Mesothelial cell of epicardium (in vitro differentiated cells): ENCODE measurements at regions not wholly inside any gene's neighbourhood (a gene's known extent, or its start where the extent isn't known, plus 50 kb on each side); places are given as distances from the start of the nearest gene placed in this dataset.

ENCODE experiments used
- DNase-seq, 2 experiments: peaks; one replicate each; pipeline ENCODE4 v3.0.0; 2021; ENCODE audit warnings: low spot score in 2 of 2; ENCODE audit not compliant: unreplicated experiment in 2 of 2
- H3K27ac Mint-ChIP-seq: 2 replicates; pipeline ENCODE4 v1.8.0; 2021; ENCODE audit warnings: mixed read lengths
- H3K27me3 Mint-ChIP-seq: 2 replicates; pipeline ENCODE4 v1.8.0; 2021; ENCODE audit warnings: low read depth, mixed read lengths
- H3K36me3 Mint-ChIP-seq: 2 replicates; pipeline ENCODE4 v1.8.0; 2021; ENCODE audit warnings: mixed read lengths
- H3K4me1 Mint-ChIP-seq: 2 replicates; pipeline ENCODE4 v1.8.0; 2021; ENCODE audit warnings: mixed read lengths
- H3K4me3 Mint-ChIP-seq: 2 replicates; pipeline ENCODE4 v1.8.0; 2021; ENCODE audit warnings: mild to moderate bottlenecking, moderate library complexity, mixed read lengths
- H3K9me3 Mint-ChIP-seq: 2 replicates; pipeline ENCODE4 v1.8.0; 2021; ENCODE audit warnings: mixed read lengths
- TF ChIP-seq, protein P1 (sequence below): fragments of 200-600 bp; sonication (generic); IDR thresholded peaks from one replicate; pipeline ENCODE4 v1.5.0; 2021; ENCODE audit warnings: antibody characterized with exemption; ENCODE audit not compliant: unreplicated experiment

DNA sequence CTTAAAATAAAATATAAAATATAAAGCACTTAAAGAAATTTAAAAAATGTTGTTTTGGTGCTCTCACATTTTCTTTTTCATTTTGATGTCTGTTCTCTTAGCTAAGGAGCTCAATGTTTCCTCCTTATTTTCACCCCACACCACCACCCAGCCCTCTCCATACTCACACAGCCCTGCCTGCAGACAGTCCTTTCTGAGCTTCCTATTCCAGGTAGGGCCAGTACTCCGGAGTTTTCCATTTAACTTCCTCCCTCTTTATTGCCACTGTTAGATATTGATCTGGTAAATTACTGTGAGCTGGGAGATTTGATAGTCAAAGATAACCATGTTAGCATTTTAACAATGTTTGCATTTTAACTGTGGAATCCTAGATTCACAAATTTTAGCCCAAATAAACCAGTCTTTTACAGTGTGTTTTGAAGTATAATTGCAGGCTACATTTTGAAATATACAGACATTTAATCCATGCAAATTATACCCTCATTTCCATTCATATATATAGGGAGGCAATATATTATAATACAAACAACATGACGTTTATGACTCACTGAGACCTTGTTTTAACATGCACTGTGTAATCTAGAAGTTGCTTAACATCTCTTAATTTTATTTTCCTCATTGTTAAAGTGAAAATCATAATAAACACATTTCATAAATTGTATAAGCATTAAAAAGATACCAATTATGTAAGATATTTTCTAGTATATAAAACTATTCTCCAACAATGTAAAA lies 927.1 kb downstream of the NR2F1-AS1 start:
- Mint-ChIP-seq H3K9me3 (peaks cover 5% of the 10 kb centered on the region), H3K4me1 (peaks cover 10% of the 10 kb centered on the region), H3K27ac (no peak overlapping the region), H3K36me3 (no peaks in the 10 kb centered on the region), H3K27me3 (no peaks in the 10 kb centered on the region), H3K4me3 (no peak overlapping the region)
- DNase-seq, result no peak
- TF ChIP-seq, protein P1, sequence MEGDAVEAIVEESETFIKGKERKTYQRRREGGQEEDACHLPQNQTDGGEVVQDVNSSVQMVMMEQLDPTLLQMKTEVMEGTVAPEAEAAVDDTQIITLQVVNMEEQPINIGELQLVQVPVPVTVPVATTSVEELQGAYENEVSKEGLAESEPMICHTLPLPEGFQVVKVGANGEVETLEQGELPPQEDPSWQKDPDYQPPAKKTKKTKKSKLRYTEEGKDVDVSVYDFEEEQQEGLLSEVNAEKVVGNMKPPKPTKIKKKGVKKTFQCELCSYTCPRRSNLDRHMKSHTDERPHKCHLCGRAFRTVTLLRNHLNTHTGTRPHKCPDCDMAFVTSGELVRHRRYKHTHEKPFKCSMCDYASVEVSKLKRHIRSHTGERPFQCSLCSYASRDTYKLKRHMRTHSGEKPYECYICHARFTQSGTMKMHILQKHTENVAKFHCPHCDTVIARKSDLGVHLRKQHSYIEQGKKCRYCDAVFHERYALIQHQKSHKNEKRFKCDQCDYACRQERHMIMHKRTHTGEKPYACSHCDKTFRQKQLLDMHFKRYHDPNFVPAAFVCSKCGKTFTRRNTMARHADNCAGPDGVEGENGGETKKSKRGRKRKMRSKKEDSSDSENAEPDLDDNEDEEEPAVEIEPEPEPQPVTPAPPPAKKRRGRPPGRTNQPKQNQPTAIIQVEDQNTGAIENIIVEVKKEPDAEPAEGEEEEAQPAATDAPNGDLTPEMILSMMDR, result no peak

GRCh38 chr5:92652756-92653155 lies 928.3 kb downstream of the NR2F1-AS1 start:
- Mint-ChIP-seq H3K27ac (peak overlapping the region; percentile 37), H3K27me3 (no peaks in the 10 kb centered on the region), H3K4me3 (no peak overlapping the region), H3K36me3 (peaks cover 3% of the 10 kb centered on the region), H3K9me3 (peaks cover 11% of the 10 kb centered on the region), H3K4me1 (peaks cover 10% of the 10 kb centered on the region)
- DNase-seq, result no peak
- TF ChIP-seq, protein P1, result no peak

GRCh38 chr5:92644266-92644886 lies 936.6 kb downstream of the NR2F1-AS1 start:
- DNase-seq, result no peak
- H3K4me1 Mint-ChIP-seq, result peaks cover 27% of the 10 kb centered on the region
- no peak overlapping the region for H3K4me3 Mint-ChIP-seq
- H3K27me3 Mint-ChIP-seq, result peaks cover 2% of the 10 kb centered on the region
- peaks cover 4% of the 10 kb centered on the region for H3K36me3 Mint-ChIP-seq
- H3K27ac Mint-ChIP-seq, result no peak overlapping the region
- peaks cover 19% of the 10 kb centered on the region for H3K9me3 Mint-ChIP-seq
- TF ChIP-seq, protein P1, result no peak

DNA sequence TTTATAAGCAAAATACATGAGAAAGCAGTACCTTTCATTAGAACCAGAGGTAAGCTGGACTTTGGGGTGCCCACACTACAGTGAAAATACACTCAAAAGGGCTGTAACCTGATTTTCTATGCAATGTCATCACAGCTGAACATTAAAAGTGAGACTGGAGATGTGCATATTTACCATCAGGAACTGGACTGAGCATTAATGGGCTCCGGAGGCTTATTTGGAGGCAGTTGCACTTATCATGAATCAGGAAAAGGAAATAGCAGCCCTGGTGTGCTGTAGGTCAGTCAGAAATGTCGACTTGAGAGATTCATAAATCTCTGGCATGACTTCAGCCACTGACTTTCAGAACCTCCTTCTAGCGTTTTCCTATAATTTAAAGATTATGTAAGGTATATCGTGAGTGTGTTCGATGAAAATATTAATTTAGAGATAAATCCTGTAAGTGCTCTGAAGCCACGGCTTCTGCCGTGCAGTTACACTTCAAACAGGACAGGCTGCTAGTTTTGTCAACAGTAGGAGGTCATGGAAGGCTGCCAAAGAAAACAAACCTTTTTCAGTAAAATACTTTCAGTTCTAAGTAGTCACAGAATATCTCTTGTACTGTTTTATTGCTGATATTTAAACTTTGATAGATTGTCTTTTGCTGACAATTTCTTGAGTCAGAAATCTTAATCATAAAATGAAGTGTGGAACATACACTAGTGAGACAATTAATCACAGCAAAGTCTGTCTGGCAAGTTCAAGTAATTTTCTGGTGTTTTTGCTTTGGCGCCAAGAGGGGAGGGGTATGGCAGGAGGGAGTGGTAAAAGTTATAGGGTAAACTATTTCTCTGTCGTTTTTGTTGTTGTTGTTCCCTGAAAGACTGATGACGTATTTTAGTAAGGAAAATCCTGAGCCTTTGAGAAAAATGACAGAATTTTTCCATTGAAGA lies 939.7 kb downstream of the NR2F1-AS1 start:
- peak overlapping the region; percentile 31 for H3K4me3 Mint-ChIP-seq
- DNase-seq, result no peak
- peaks cover 2% of the 10 kb centered on the region for H3K27me3 Mint-ChIP-seq
- no peaks in the 10 kb centered on the region for H3K36me3 Mint-ChIP-seq
- peak overlapping the region; percentile 19 for H3K27ac Mint-ChIP-seq
- peaks cover 32% of the 10 kb centered on the region for H3K4me1 Mint-ChIP-seq
- H3K9me3 Mint-ChIP-seq, result peaks cover 3% of the 10 kb centered on the region
- TF ChIP-seq, protein P1, result no peak

DNA sequence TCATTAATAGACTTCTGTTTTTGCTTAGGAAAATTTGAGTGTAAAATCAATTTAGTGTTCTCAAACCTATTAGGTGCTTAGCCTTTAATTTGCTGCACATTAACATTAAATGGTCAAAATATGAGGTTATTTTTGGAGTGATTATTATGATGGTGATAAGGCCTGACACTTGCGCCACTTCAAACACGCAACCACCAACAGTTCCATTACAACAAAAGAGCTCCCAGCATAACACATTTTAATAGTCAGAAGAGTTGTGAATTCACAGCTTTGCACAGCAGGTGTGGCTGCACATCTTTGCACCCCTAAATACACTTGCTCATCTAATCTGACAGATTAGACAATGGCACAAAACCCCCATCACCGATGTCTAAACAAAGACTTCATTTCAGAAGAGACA lies 940.7 kb downstream of the NR2F1-AS1 start:
- H3K27ac Mint-ChIP-seq, result peak overlapping the region; percentile 6
- H3K27me3 Mint-ChIP-seq, result peaks cover 2% of the 10 kb centered on the region
- DNase-seq, result no peak
- H3K4me3 Mint-ChIP-seq, result no peak overlapping the region
- TF ChIP-seq, protein P1, result no peak
- H3K36me3 Mint-ChIP-seq, result no peaks in the 10 kb centered on the region
- H3K9me3 Mint-ChIP-seq, result no peaks in the 10 kb centered on the region
- H3K4me1 Mint-ChIP-seq, result peaks cover 32% of the 10 kb centered on the region
